Common myeloid progenitor, CD34-positive (primary cell): ENCODE measurements at regions not wholly inside any gene's neighbourhood (a gene's known extent, or its start where the extent isn't known, plus 50 kb on each side); places are given as distances from the start of the nearest gene placed in this dataset.

Source experiments
- CTCF ChIA-PET: fragments of 350-600 bp; sonication (Branson Sonifier 250); formaldehyde crosslinking; loops from one replicate; lab custom pipeline; 2021; ENCODE audit warnings: antibody characterized with exemption; lab: Charles Lee
- POLR2A ChIA-PET: fragments of 350-600 bp; sonication (Branson Sonifier 250); formaldehyde crosslinking; loops from one replicate; lab custom pipeline; 2021; ENCODE audit warnings: antibody characterized with exemption; lab: Charles Lee
- DNase-seq, 3 donors: peaks; one replicate each; pipeline versions ENCODE4 v3.0.0 to v3.0.0-alpha.2; 2013
- H3K27ac ChIP-seq, 2 experiments: 1 replicate in 1 of 2; 2 replicates in 1 of 2; pipeline ENCODE4 v1.7.0; 2013; ENCODE audit warnings: inconsistent platforms in 2 of 2, low read length in 2 of 2, mild to moderate bottlenecking in 2 of 2, low read depth in 1 of 2, moderate library complexity in 1 of 2; ENCODE audit not compliant: severe bottlenecking in 2 of 2, insufficient read depth in 1 of 2, poor library complexity in 1 of 2
- H3K27me3 ChIP-seq, 5 experiments: replicated peaks in 2 of 5; 1 replicate in 3 of 5; 2 replicates in 2 of 5; pipeline versions ENCODE4 v1.6.1 to v1.7.0; 2013; ENCODE audit warnings: low read length in 4 of 5, mild to moderate bottlenecking in 2 of 5, moderate library complexity in 2 of 5, inconsistent platforms in 1 of 5; ENCODE audit not compliant: insufficient read depth in 5 of 5, control insufficient read depth in 4 of 5
- H3K36me3 ChIP-seq, 4 experiments: 1 replicate in 2 of 4; 2 replicates in 2 of 4; pipeline versions ENCODE4 v1.6.1 to v1.7.0; 2013; ENCODE audit warnings: low read length in 3 of 4, control low read depth in 1 of 4, mild to moderate bottlenecking in 1 of 4; ENCODE audit not compliant: control insufficient read depth in 4 of 4, insufficient read depth in 4 of 4
- H3K4me1 ChIP-seq, 4 experiments: 1 replicate in 3 of 4; 2 replicates in 1 of 4; pipeline versions ENCODE4 v1.6.1 to v1.7.1; 2013; ENCODE audit warnings: low read length in 3 of 4, mild to moderate bottlenecking in 3 of 4, control low read depth in 1 of 4, inconsistent platforms in 1 of 4, moderate library complexity in 1 of 4; ENCODE audit not compliant: control insufficient read depth in 4 of 4, insufficient read depth in 4 of 4; ENCODE audit errors: control extremely low read depth in 1 of 4
- H3K4me3 ChIP-seq, 7 experiments: 1 replicate in 4 of 7; 2 replicates in 3 of 7; pipeline versions ENCODE4 v1.5.1 to v1.7.0; 2013; ENCODE audit warnings: mild to moderate bottlenecking in 7 of 7, low read length in 6 of 7, moderate library complexity in 6 of 7, inconsistent platforms in 2 of 7, low read depth in 2 of 7, control low read depth in 1 of 7; ENCODE audit not compliant: insufficient read depth in 4 of 7, control insufficient read depth in 1 of 7; ENCODE audit errors: extremely low read depth in 1 of 7
- H3K9me3 ChIP-seq, 5 experiments: 1 replicate in 4 of 5; 2 replicates in 1 of 5; pipeline versions ENCODE4 v1.6.1 to v1.7.1; 2013; ENCODE audit warnings: low read length in 4 of 5, mild to moderate bottlenecking in 2 of 5, inconsistent platforms in 1 of 5, low read depth in 1 of 5, moderate library complexity in 1 of 5; ENCODE audit not compliant: control insufficient read depth in 4 of 5, insufficient read depth in 2 of 5; ENCODE audit errors: control extremely low read depth in 1 of 5
- WGBS: methylation state at CpG from one replicate; pipeline ENCODE4 v1.1.5; 2013; ENCODE audit not compliant: insufficient coverage; 5-methylcytosine and 5-hydroxymethylcytosine counted together

GRCh38 chr3:157844216-157844615 lies 262.0 kb downstream of the SHOX2 start:
- Histone ChIP-seq H3K27me3 (peaks cover 0 to 2% (median 0%) of the 10 kb centered on the region in 5 experiments), H3K9me3 (no peaks in the 10 kb centered on the region), H3K4me3 (no peak overlapping the region), H3K27ac (no peak overlapping the region), H3K36me3 (no peaks in the 10 kb centered on the region), H3K4me1 (no peaks in the 10 kb centered on the region)
- no peak for DNase-seq
- 100% methylated on average over 2 of the region's 3 CpGs for WGBS
- POLR2A ChIA-PET = interaction anchor here (0.7 kb wide), 1 partner anchor 961 kb away, joined by 3 read pairs; no protein-coding TSS in a partner anchor
- CTCF ChIA-PET = no interaction called here

GRCh38 chr3:157841029-157841428 lies 265.2 kb downstream of the SHOX2 start:
- no peak for DNase-seq
- H3K4me3 ChIP-seq = no peak overlapping the region
- H3K36me3 ChIP-seq = no peaks in the 10 kb centered on the region
- H3K27me3 ChIP-seq = peaks cover 0 to 2% (median 0%) of the 10 kb centered on the region in 5 experiments
- H3K9me3 ChIP-seq = no peaks in the 10 kb centered on the region
- no peaks in the 10 kb centered on the region for H3K4me1 ChIP-seq
- ChIA-PET POLR2A (no interaction called here), CTCF (interaction anchor here (1.4 kb wide), 1 partner anchor 19 kb away, joined by 3 read pairs; no protein-coding TSS in a partner anchor)
- no peak overlapping the region for H3K27ac ChIP-seq
- WGBS = no CpG with 5 or more reads among the region's 3 CpGs

- H3K4me1 ChIP-seq = no peaks in the 10 kb centered on the region
- WGBS = no CpG with 5 or more reads among the region's 2 CpGs
- POLR2A ChIA-PET = no interaction called here
- no peaks in the 10 kb centered on the region for H3K36me3 ChIP-seq
- H3K4me3 ChIP-seq = no peak overlapping the region
- no peak overlapping the region for H3K27ac ChIP-seq
- CTCF ChIA-PET = interaction anchor here (1.4 kb wide), 1 partner anchor 20 kb away, joined by 3 read pairs; no protein-coding TSS in a partner anchor
- peaks cover 0 to 2% (median 0%) of the 10 kb centered on the region in 5 experiments for H3K27me3 ChIP-seq
- no peaks in the 10 kb centered on the region for H3K9me3 ChIP-seq
- DNase-seq = no peak
Measured at GRCh38 chr3:157840564-157840963, 265.7 kb downstream of the SHOX2 start.

- ChIA-PET POLR2A (no interaction called here), CTCF (no interaction called here)
- no peaks in the 10 kb centered on the region for H3K4me1 ChIP-seq
- no peak for DNase-seq
- no peaks in the 10 kb centered on the region for H3K9me3 ChIP-seq
- 93% methylated on average over 7 of the region's 7 CpGs for WGBS
- no peak overlapping the region for H3K27ac ChIP-seq
- H3K4me3 ChIP-seq = no peak overlapping the region
- no peaks in the 10 kb centered on the region for H3K36me3 ChIP-seq
- peaks cover 0 to 1% (median 0%) of the 10 kb centered on the region in 5 experiments for H3K27me3 ChIP-seq
Measured at GRCh38 chr3:157838457-157838856, 267.8 kb downstream of the SHOX2 start.

- no peak for DNase-seq
- Histone ChIP-seq H3K36me3 (no peaks in the 10 kb centered on the region), H3K9me3 (no peaks in the 10 kb centered on the region), H3K27ac (no peak overlapping the region), H3K4me1 (no peaks in the 10 kb centered on the region), H3K4me3 (no peak overlapping the region), H3K27me3 (peaks cover 0 to 1% (median 0%) of the 10 kb centered on the region in 5 experiments)
- CTCF ChIA-PET = no interaction called here
- POLR2A ChIA-PET = no interaction called here
- no CpG with 5 or more reads among the region's 1 CpG for WGBS
Measured at GRCh38 chr3:157837336-157837735, 268.9 kb downstream of the SHOX2 start.

GRCh38 chr3:157836022-157836421 lies 270.2 kb downstream of the SHOX2 start:
- Histone ChIP-seq H3K9me3 (no peaks in the 10 kb centered on the region), H3K4me1 (no peaks in the 10 kb centered on the region), H3K36me3 (no peaks in the 10 kb centered on the region), H3K27me3 (peaks cover 0 to 1% (median 0%) of the 10 kb centered on the region in 5 experiments), H3K4me3 (no peak overlapping the region), H3K27ac (no peak overlapping the region)
- ChIA-PET POLR2A (no interaction called here), CTCF (no interaction called here)
- WGBS = 95% methylated on average over 6 of the region's 7 CpGs
- no peak for DNase-seq

GRCh38 chr3:157832588-157832987 lies 273.6 kb downstream of the SHOX2 start:
- H3K27me3 ChIP-seq = peaks cover 0 to 1% (median 0%) of the 10 kb centered on the region in 5 experiments
- H3K36me3 ChIP-seq = no peaks in the 10 kb centered on the region
- peaks cover 0 to 8% (median 0%) of the 10 kb centered on the region in 5 experiments for H3K9me3 ChIP-seq
- H3K4me3 ChIP-seq = no peak overlapping the region
- no peaks in the 10 kb centered on the region for H3K4me1 ChIP-seq
- DNase-seq = no peak
- H3K27ac ChIP-seq = no peak overlapping the region
- 92% methylated on average over 2 of the region's 3 CpGs for WGBS
- CTCF ChIA-PET = no interaction called here
- POLR2A ChIA-PET = no interaction called here
